ENCODE measurements at regions not wholly inside any gene's neighbourhood (a gene's known extent, or its start where the extent isn't known, plus 50 kb on each side); places are given as distances from the start of the nearest gene placed in this dataset.

DNA sequence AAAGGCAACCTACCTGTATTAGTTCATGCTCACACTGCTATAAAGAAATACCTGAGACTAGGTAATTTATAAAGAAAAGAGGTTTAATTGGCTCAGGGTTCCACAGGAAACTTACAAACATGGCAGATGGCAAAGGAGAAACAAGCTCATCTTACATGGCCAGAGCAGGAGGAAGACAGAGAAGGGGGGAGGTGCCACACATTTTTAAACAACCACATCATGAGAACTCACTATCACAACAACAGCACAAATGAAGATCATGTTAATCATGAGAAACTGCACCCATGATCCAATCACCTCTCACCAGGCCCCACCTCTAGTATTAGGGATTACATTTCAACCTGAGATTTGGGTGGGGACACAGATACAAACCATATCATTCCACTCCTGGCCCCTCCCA, 90.6 kb upstream of the KCTD3 start:
- H3K4me1 ChIP-seq (ENCODE audit: insufficient read depth, low read length): peaks cover 12% of the 10 kb centered on the region
- TF ChIP-seq CTCF (IDR thresholded peaks at IDR 0.05; ENCODE audit: insufficient read depth, low read depth, low read length) (no peak), EZH2 (IDR thresholded peaks at IDR 0.05; ENCODE audit: insufficient read depth, low read length) (no peak)
- Mint-ChIP-seq H3K9me3 (ENCODE audit: unreplicated experiment) (peaks cover 6% of the 10 kb centered on the region), H3K36me3 (ENCODE audit: low read depth, unreplicated experiment) (peaks cover 1% of the 10 kb centered on the region), H3K27ac (ENCODE audit: unreplicated experiment) (peak overlapping the region; percentile 74), H3K4me3 (ENCODE audit: unreplicated experiment) (no peak overlapping the region), H3K27me3 (ENCODE audit: low read depth, unreplicated experiment) (no peaks in the 10 kb centered on the region), H3K4me1 (ENCODE audit: low read depth, unreplicated experiment) (peaks cover 10% of the 10 kb centered on the region)
- FAIRE-seq: no peak
- H2AFZ ChIP-seq (ENCODE audit: low read depth, low read length): no peak overlapping the region
- no peaks in the 10 kb centered on the region for H3K79me2 ChIP-seq (ENCODE audit: insufficient read depth, low read length)
- H3K4me2 ChIP-seq (ENCODE audit: low read length): peak overlapping the region; percentile 48
- peak overlapping the region; percentile 51 for H3K27ac ChIP-seq (ENCODE audit: low read depth, low read length)
- no peaks in the 10 kb centered on the region for H3K27me3 ChIP-seq (ENCODE audit: insufficient read depth, low read length)
- DNase-seq (ENCODE audit: low read depth): peak; percentile 66
- H3K9me3 ChIP-seq (ENCODE audit: insufficient read depth, low read depth, low read length): no peaks in the 10 kb centered on the region
- no peak overlapping the region for H3K9ac ChIP-seq (ENCODE audit: low read length)
- H4K20me1 ChIP-seq (ENCODE audit: insufficient read depth, low read length): no peaks in the 10 kb centered on the region
- no peaks in the 10 kb centered on the region for H3K36me3 ChIP-seq (ENCODE audit: insufficient read depth, low read length)
- no peak overlapping the region for H3K4me3 ChIP-seq (ENCODE audit: insufficient read depth, low read depth, low read length)

GRCh38 chr1:215477632-215478031, 89.5 kb upstream of the KCTD3 start:
- Histone ChIP-seq H3K4me3 (ENCODE audit: insufficient read depth, low read depth, low read length) (no peak overlapping the region), H3K4me1 (ENCODE audit: insufficient read depth, low read length) (peaks cover 12% of the 10 kb centered on the region), H4K20me1 (ENCODE audit: insufficient read depth, low read length) (no peaks in the 10 kb centered on the region), H3K79me2 (ENCODE audit: insufficient read depth, low read length) (no peaks in the 10 kb centered on the region), H3K27me3 (ENCODE audit: insufficient read depth, low read length) (no peaks in the 10 kb centered on the region), H2AFZ (ENCODE audit: low read depth, low read length) (no peak overlapping the region), H3K9ac (ENCODE audit: low read length) (no peak overlapping the region), H3K9me3 (ENCODE audit: insufficient read depth, low read depth, low read length) (no peaks in the 10 kb centered on the region), H3K36me3 (ENCODE audit: insufficient read depth, low read length) (no peaks in the 10 kb centered on the region), H3K27ac (ENCODE audit: low read depth, low read length) (no peak overlapping the region), H3K4me2 (ENCODE audit: low read length) (no peak overlapping the region)
- H3K36me3 Mint-ChIP-seq (ENCODE audit: low read depth, unreplicated experiment): peaks cover 1% of the 10 kb centered on the region
- TF ChIP-seq CTCF (IDR thresholded peaks at IDR 0.05; ENCODE audit: insufficient read depth, low read depth, low read length) (no peak), EZH2 (IDR thresholded peaks at IDR 0.05; ENCODE audit: insufficient read depth, low read length) (no peak)
- FAIRE-seq (no peak), DNase-seq (ENCODE audit: low read depth) (no peak)
- H3K27ac Mint-ChIP-seq (ENCODE audit: unreplicated experiment): no peak overlapping the region
- no peak overlapping the region for H3K4me3 Mint-ChIP-seq (ENCODE audit: unreplicated experiment)
- H3K4me1 Mint-ChIP-seq (ENCODE audit: low read depth, unreplicated experiment): peaks cover 10% of the 10 kb centered on the region
- H3K9me3 Mint-ChIP-seq (ENCODE audit: unreplicated experiment): peaks cover 6% of the 10 kb centered on the region
- H3K27me3 Mint-ChIP-seq (ENCODE audit: low read depth, unreplicated experiment): no peaks in the 10 kb centered on the region

GRCh38 chr1:215479567-215479966, 87.5 kb upstream of the KCTD3 start:
- no peak overlapping the region for H2AFZ ChIP-seq (ENCODE audit: low read depth, low read length)
- TF ChIP-seq CTCF (IDR thresholded peaks at IDR 0.05; ENCODE audit: insufficient read depth, low read depth, low read length): no peak
- no peak for TF ChIP-seq EZH2 (IDR thresholded peaks at IDR 0.05; ENCODE audit: insufficient read depth, low read length)
- H3K27ac ChIP-seq (ENCODE audit: low read depth, low read length): no peak overlapping the region
- H3K36me3 ChIP-seq (ENCODE audit: insufficient read depth, low read length): no peaks in the 10 kb centered on the region
- Mint-ChIP-seq H3K4me3 (ENCODE audit: unreplicated experiment) (no peak overlapping the region), H3K27me3 (ENCODE audit: low read depth, unreplicated experiment) (no peaks in the 10 kb centered on the region), H3K36me3 (ENCODE audit: low read depth, unreplicated experiment) (peaks cover 1% of the 10 kb centered on the region), H3K27ac (ENCODE audit: unreplicated experiment) (no peak overlapping the region), H3K4me1 (ENCODE audit: low read depth, unreplicated experiment) (peaks cover 17% of the 10 kb centered on the region), H3K9me3 (ENCODE audit: unreplicated experiment) (peaks cover 6% of the 10 kb centered on the region)
- FAIRE-seq (no peak), DNase-seq (ENCODE audit: low read depth) (no peak)
- no peak overlapping the region for H3K9ac ChIP-seq (ENCODE audit: low read length)
- H3K27me3 ChIP-seq (ENCODE audit: insufficient read depth, low read length): no peaks in the 10 kb centered on the region
- H3K79me2 ChIP-seq (ENCODE audit: insufficient read depth, low read length): no peaks in the 10 kb centered on the region
- no peak overlapping the region for H3K4me3 ChIP-seq (ENCODE audit: insufficient read depth, low read depth, low read length)
- no peak overlapping the region for H3K4me2 ChIP-seq (ENCODE audit: low read length)
- no peaks in the 10 kb centered on the region for H4K20me1 ChIP-seq (ENCODE audit: insufficient read depth, low read length)
- no peaks in the 10 kb centered on the region for H3K9me3 ChIP-seq (ENCODE audit: insufficient read depth, low read depth, low read length)
- H3K4me1 ChIP-seq (ENCODE audit: insufficient read depth, low read length): peaks cover 12% of the 10 kb centered on the region

Measured in astrocyte (in vitro differentiated cells and primary cell).